SK-N-SH (cell line): ENCODE measurements at regions not wholly inside any gene's neighbourhood (a gene's known extent, or its start where the extent isn't known, plus 50 kb on each side); places are given as distances from the start of the nearest gene placed in this dataset.

Source experiments
- CTCF ChIP-seq: fragments of 200-600 bp; sonication (generic); IDR thresholded peaks from 2 replicates; pipeline ENCODE4 v1.6.1; 2017; ENCODE audit warnings: antibody characterized with exemption, mild to moderate bottlenecking, moderate library complexity
- GATA2 ChIP-seq: sonication (generic); formaldehyde crosslinking; IDR thresholded peaks from 2 replicates; pipeline ENCODE4 v1.5.0; 2020; ENCODE audit warnings: mild to moderate bottlenecking, missing genetic modification reagents
- POLR2AphosphoS5 ChIP-seq: IDR thresholded peaks from 2 replicates; pipeline ENCODE4 v1.6.1; 2012; ENCODE audit warnings: low read depth, low read length
- RAD21 ChIP-seq: IDR thresholded peaks from 2 replicates; pipeline ENCODE4 v1.6.1; 2012; ENCODE audit warnings: mild to moderate bottlenecking, low read length
- TAF1 ChIP-seq: IDR thresholded peaks from 2 replicates; pipeline ENCODE4 v1.6.1; 2012; ENCODE audit warnings: low read depth, mild to moderate bottlenecking, low read length, moderate library complexity, borderline replicate concordance

GRCh38 chr5:84693256-84693655 is 308.6 kb upstream of the EDIL3 start:
- TF ChIP-seq CTCF = no peak
- no peak for TF ChIP-seq RAD21
- no peak for TF ChIP-seq TAF1
- TF ChIP-seq POLR2AphosphoS5 = no peak
- TF ChIP-seq GATA2 = no peak
